IMR-90 (cell line): ENCODE measurements at regions not wholly inside any gene's neighbourhood (a gene's known extent, or its start where the extent isn't known, plus 50 kb on each side); places are given as distances from the start of the nearest gene placed in this dataset.

Experiments used
- ATAC-seq: fragments of 200-7000 bp; cut with Tn5 transposase; 2 replicates; pipeline ENCODE4 v1.9.1; 2020; ENCODE audit warnings: low read depth, mild to moderate bottlenecking, moderate library complexity
- BruUV-seq: library from RNA; stranded (reverse); fragments of 400-500 nt; replicated peaks from 2 replicates; lab custom pipeline; 2021; lab: Mats Ljungman, UMichigan
- CTCF ChIA-PET: fragments of 300-600 bp; formaldehyde crosslinking; extraction: SDS; loops from one replicate; lab custom pipeline; 2021; ENCODE audit warnings: antibody characterized with exemption; lab: Yijun Ruan, JAX
- POLR2A ChIA-PET: fragments of 300-600 bp; sonication (Branson Sonifier 250); formaldehyde crosslinking; loops from one replicate; lab custom pipeline; 2022; ENCODE audit warnings: antibody characterized with exemption; ENCODE audit not compliant: unreplicated experiment; lab: Charles Lee
- DNase-seq: peaks from one replicate; pipeline ENCODE4 v3.0.0; 2013
- H2AFZ ChIP-seq: replicated peaks from 2 replicates; pipeline ENCODE3; 2013; ENCODE audit warnings: low read length, mild to moderate bottlenecking; ENCODE audit not compliant: poor library complexity
- H2AK5ac ChIP-seq: 2 replicates; pipeline ENCODE4 v1.6.1; 2013; ENCODE audit warnings: low read depth, low read length, inconsistent platforms
- H2AK9ac ChIP-seq: replicated peaks from 2 replicates; pipeline ENCODE3; 2013; ENCODE audit warnings: mild to moderate bottlenecking, low read depth, low read length, moderate library complexity; ENCODE audit not compliant: poor library complexity
- H2BK120ac ChIP-seq: 2 replicates; pipeline ENCODE4 v1.6.1; 2013; ENCODE audit warnings: low read depth, low read length, inconsistent platforms
- H2BK15ac ChIP-seq: 3 replicates; pipeline ENCODE4 v1.6.1; 2013; ENCODE audit warnings: low read depth, low read length, inconsistent platforms
- H2BK20ac ChIP-seq: 2 replicates; pipeline ENCODE4 v1.6.1; 2013; ENCODE audit warnings: low read depth, mild to moderate bottlenecking, inconsistent platforms, low read length, moderate library complexity
- H2BK5ac ChIP-seq: 2 replicates; pipeline ENCODE4 v1.6.1; 2013; ENCODE audit warnings: mild to moderate bottlenecking, low read depth, low read length, inconsistent platforms; ENCODE audit not compliant: poor library complexity, severe bottlenecking
- H3K14ac ChIP-seq: replicated peaks from 2 replicates; pipeline ENCODE4 v1.6.1; 2013; ENCODE audit warnings: low read depth, low read length, inconsistent platforms
- H3K18ac ChIP-seq: 2 replicates; pipeline ENCODE4 v1.6.1; 2013; ENCODE audit warnings: low read depth, low read length, control low read depth
- H3K23ac ChIP-seq: 2 replicates; pipeline ENCODE4 v1.6.1; 2013; ENCODE audit warnings: low read depth, low read length, inconsistent platforms
- H3K27ac ChIP-seq: 2 replicates; pipeline ENCODE4 v1.5.1; 2013; ENCODE audit warnings: mild to moderate bottlenecking, control low read depth, low read length; ENCODE audit not compliant: insufficient read depth
- H3K27me3 ChIP-seq: 2 replicates; pipeline ENCODE4 v1.6.1; 2013; ENCODE audit warnings: low read length; ENCODE audit not compliant: control insufficient read depth, insufficient read depth
- H3K36me3 ChIP-seq: 2 replicates; pipeline ENCODE4 v1.6.1; 2013; ENCODE audit warnings: low read length, mixed read lengths; ENCODE audit not compliant: control insufficient read depth, insufficient read depth
- H3K4ac ChIP-seq: 2 replicates; pipeline ENCODE4 v1.6.1; 2013; ENCODE audit warnings: low read depth, low read length, inconsistent platforms
- H3K4me1 ChIP-seq: 2 replicates; pipeline ENCODE4 v1.6.1; 2013; ENCODE audit warnings: low read length, mixed read lengths; ENCODE audit not compliant: control insufficient read depth, insufficient read depth
- H3K4me2 ChIP-seq: 2 replicates; pipeline ENCODE4 v1.6.1; 2013; ENCODE audit warnings: low read depth, mild to moderate bottlenecking, control low read depth, low read length, moderate library complexity
- H3K4me3 ChIP-seq: 2 replicates; pipeline ENCODE4 v1.5.1; 2013; ENCODE audit warnings: low read depth, mild to moderate bottlenecking, control low read depth, low read length, moderate library complexity; ENCODE audit not compliant: insufficient read depth
- H3K56ac ChIP-seq: 2 replicates; pipeline ENCODE4 v1.6.1; 2013; ENCODE audit warnings: low read length, inconsistent platforms; ENCODE audit not compliant: insufficient read depth; ENCODE audit errors: extremely low read depth
- H3K79me1 ChIP-seq, 2 experiments: 2 replicates each; pipeline ENCODE4 v1.6.1; 2013; ENCODE audit warnings: low read length in 2 of 2, inconsistent platforms in 1 of 2, low read depth in 1 of 2
- H3K9ac ChIP-seq: 2 replicates; pipeline ENCODE4 v1.6.1; 2013; ENCODE audit warnings: low read depth, low read length, control low read depth
- H3K9me1 ChIP-seq: 2 replicates; pipeline ENCODE4 v1.6.1; 2013; ENCODE audit warnings: low read length, inconsistent platforms; ENCODE audit not compliant: insufficient read depth
- H3K9me3 ChIP-seq: 2 replicates; pipeline ENCODE4 v1.6.1; 2013; ENCODE audit warnings: low read length; ENCODE audit not compliant: control insufficient read depth, insufficient read depth
- H4K20me1 ChIP-seq: 2 replicates; pipeline ENCODE4 v1.6.1; 2013; ENCODE audit warnings: low read length, inconsistent platforms; ENCODE audit not compliant: insufficient read depth
- H4K5ac ChIP-seq: 2 replicates; pipeline ENCODE4 v1.6.1; 2013; ENCODE audit warnings: mild to moderate bottlenecking, low read depth, low read length, control low read depth
- H4K8ac ChIP-seq, 2 experiments: 2 replicates each; pipeline ENCODE4 v1.6.1; 2013; ENCODE audit warnings: low read depth in 2 of 2, low read length in 2 of 2, control low read depth in 1 of 2, inconsistent platforms in 1 of 2
- H4K91ac ChIP-seq: 2 replicates; pipeline ENCODE4 v1.6.1; 2013; ENCODE audit warnings: low read depth, low read length, inconsistent platforms; ENCODE audit not compliant: insufficient read depth
- BHLHE40 ChIP-seq: fragments of 150-350 bp; IDR thresholded peaks from 2 replicates; pipeline ENCODE4 v1.6.1; 2016; ENCODE audit warnings: mild to moderate bottlenecking, low read depth, low read length
- CEBPB ChIP-seq: IDR thresholded peaks from 2 replicates; pipeline ENCODE4 v1.6.1; 2012; ENCODE audit warnings: low read depth, low read length, improper control_type of control experiment
- CHD1 ChIP-seq: IDR thresholded peaks from 2 replicates; pipeline ENCODE4 v1.6.1; 2012; ENCODE audit warnings: low read depth, low read length, improper control_type of control experiment
- CTCF ChIP-seq: conservative IDR thresholded peaks from 2 replicates; pipeline ENCODE4 v1.5.1; 2012; ENCODE audit warnings: mild to moderate bottlenecking, low read depth, low read length, improper control_type of control experiment
- FOS ChIP-seq: fragments of 150-350 bp; IDR thresholded peaks from 2 replicates; pipeline ENCODE4 v1.6.1; 2016; ENCODE audit warnings: low read depth, low read length
- MAFK ChIP-seq: IDR thresholded peaks from 2 replicates; pipeline ENCODE4 v1.6.1; 2012; ENCODE audit warnings: low read depth, low read length, improper control_type of control experiment
- MAZ ChIP-seq: IDR thresholded peaks from 2 replicates; pipeline ENCODE4 v1.6.1; 2012; ENCODE audit warnings: low read depth, mild to moderate bottlenecking, low read length, improper control_type of control experiment, moderate library complexity, borderline replicate concordance
- MXI1 ChIP-seq: IDR thresholded peaks from 2 replicates; pipeline ENCODE4 v1.6.1; 2012; ENCODE audit warnings: low read depth, mild to moderate bottlenecking, low read length, moderate library complexity, borderline replicate concordance
- POLR2A ChIP-seq: IDR thresholded peaks from 2 replicates; pipeline ENCODE4 v1.6.1; 2012; ENCODE audit warnings: mild to moderate bottlenecking, low read depth, low read length
- RAD21 ChIP-seq: IDR thresholded peaks from 2 replicates; pipeline ENCODE4 v1.6.1; 2012; ENCODE audit warnings: low read length, improper control_type of control experiment
- RCOR1 ChIP-seq: IDR thresholded peaks from 2 replicates; pipeline ENCODE4 v1.6.1; 2012; ENCODE audit warnings: mild to moderate bottlenecking, low read length, improper control_type of control experiment; ENCODE audit not compliant: insufficient replicate concordance
- RFX5 ChIP-seq: IDR thresholded peaks from 2 replicates; pipeline ENCODE4 v1.8.0; 2012; ENCODE audit warnings: low read depth, mild to moderate bottlenecking, low read length, moderate library complexity
- SMC3 ChIP-seq: fragments of 150-350 bp; IDR thresholded peaks from 2 replicates; pipeline ENCODE4 v1.6.1; 2016; ENCODE audit warnings: low read depth, mild to moderate bottlenecking, antibody characterized with exemption, low read length, moderate library complexity
- WGBS, 2 experiments: methylation state at CpG; one replicate each; pipeline versions ENCODE4 v1.1.5 to v1.1.7; 2013; ENCODE audit warnings: missing lambda C conversion rate in 2 of 2; ENCODE audit not compliant: insufficient read length in 1 of 2; ENCODE audit errors: extremely low coverage in 2 of 2; 5-methylcytosine and 5-hydroxymethylcytosine counted together
- dilution Hi-C: fragments of 300-500 bp; cut with HindIII; formaldehyde crosslinking; loops from one replicate; pipeline ENCODE4 v1.14.3; 2018; ENCODE audit warnings: low sequenced_read_pairs; ENCODE audit not compliant: unreplicated experiment
- in situ Hi-C: fragments of 300-500 bp; cut with MboI; formaldehyde crosslinking; loops from 3 replicates; pipeline ENCODE4 v1.14.3; 2019; ENCODE audit warnings: low sequenced_read_pairs, inconsistent platforms, mixed read lengths
- intact Hi-C: fragments of 100-400 bp; cut with micrococcal nuclease; formaldehyde crosslinking; loops from 2 replicates; pipeline ENCODE4 v1.10.0; 2022

- TF ChIP-seq POLR2A (no peak), MXI1 (no peak), CEBPB (no peak), BHLHE40 (no peak), RAD21 (no peak), MAFK (no peak), CTCF (no peak), SMC3 (no peak), MAZ (no peak), RFX5 (no peak), RCOR1 (no peak), CHD1 (no peak), FOS (no peak)
- no TSS peak for BruUV-seq
- no peak overlapping the region for H3K4me2 ChIP-seq
- ATAC-seq, result no peak
- intact Hi-C loops, result no loop called here
- DNase-seq, result no peak
- peaks cover 4% of the 10 kb centered on the region; the same call in 1 of the 2 replicates for H3K9me3 ChIP-seq
- H4K91ac ChIP-seq, result no peak overlapping the region
- no peaks in the 10 kb centered on the region for H3K4me1 ChIP-seq
- H4K5ac ChIP-seq, result no peak overlapping the region
- no peak overlapping the region for H3K14ac ChIP-seq
- no peaks in the 10 kb centered on the region for H3K9me1 ChIP-seq
- no peak overlapping the region for H2BK20ac ChIP-seq
- no peak overlapping the region for H2AK9ac ChIP-seq
- no peaks in the 10 kb centered on the region for H3K36me3 ChIP-seq
- POLR2A ChIA-PET, result no interaction called here
- H3K4ac ChIP-seq, result no peak overlapping the region
- H4K20me1 ChIP-seq, result no peaks in the 10 kb centered on the region
- no peak overlapping the region for H3K4me3 ChIP-seq
- in situ Hi-C loops, result no loop called here
- H3K56ac ChIP-seq, result no peak overlapping the region
- dilution Hi-C loops, result no loop called here
- WGBS, 2 experiments, result no CpG with 5 or more reads among the region's 6 CpGs
- CTCF ChIA-PET, result no interaction called here
- H4K8ac ChIP-seq, result no peak overlapping the region
- H3K9ac ChIP-seq, result no peak overlapping the region
- H3K23ac ChIP-seq, result no peak overlapping the region
- H3K27me3 ChIP-seq, result no peaks in the 10 kb centered on the region
- no peaks in the 10 kb centered on the region for H3K79me1 ChIP-seq
- H2AK5ac ChIP-seq, result no peak overlapping the region
- no peak overlapping the region for H2BK120ac ChIP-seq
- H2BK5ac ChIP-seq, result no peak overlapping the region
- H3K27ac ChIP-seq, result no peak overlapping the region
- no peak overlapping the region for H2BK15ac ChIP-seq
- no peak overlapping the region for H2AFZ ChIP-seq
- H3K18ac ChIP-seq, result no peak overlapping the region
Measured at GRCh38 chr4:18198653-18199052, 177.1 kb upstream of the LCORL start.
